Chondrocyte (in vitro differentiated cells): ENCODE measurements at regions not wholly inside any gene's neighbourhood (a gene's known extent, or its start where the extent isn't known, plus 50 kb on each side); places are given as distances from the start of the nearest gene placed in this dataset.
A peak's percentile ranks its signal among the peaks of the same experiment; 100 is the strongest.

ENCODE experiments used
- DNase-seq: peaks from one replicate; pipeline ENCODE4 v3.0.0; 2021; ENCODE audit warnings: mixed read lengths, low spot score
- H3K27ac Mint-ChIP-seq: one replicate; pipeline ENCODE4 v1.8.0; 2021; ENCODE audit warnings: mild to moderate bottlenecking, moderate library complexity, mixed read lengths; ENCODE audit not compliant: unreplicated experiment
- H3K27me3 Mint-ChIP-seq: 2 replicates; pipeline ENCODE4 v1.8.0; 2021; ENCODE audit warnings: low read depth, mixed read lengths
- H3K36me3 Mint-ChIP-seq: 2 replicates; pipeline ENCODE4 v1.8.0; 2021; ENCODE audit warnings: low read depth, mixed read lengths
- H3K4me1 Mint-ChIP-seq: 2 replicates; pipeline ENCODE4 v1.8.0; 2021; ENCODE audit warnings: low read depth, mild to moderate bottlenecking, mixed read lengths
- H3K4me3 Mint-ChIP-seq: one replicate; pipeline ENCODE4 v1.8.0; 2021; ENCODE audit warnings: mild to moderate bottlenecking, moderate library complexity, mixed read lengths; ENCODE audit not compliant: unreplicated experiment
- H3K9me3 Mint-ChIP-seq: 2 replicates; pipeline ENCODE4 v1.8.0; 2021; ENCODE audit warnings: low read depth, mixed read lengths
- TF ChIP-seq, protein P1 (sequence below): fragments of 200-600 bp; sonication (generic); IDR thresholded peaks from 2 replicates; pipeline ENCODE4 v1.5.0; 2021; ENCODE audit warnings: antibody characterized with exemption, mild to moderate bottlenecking, moderate library complexity

DNA sequence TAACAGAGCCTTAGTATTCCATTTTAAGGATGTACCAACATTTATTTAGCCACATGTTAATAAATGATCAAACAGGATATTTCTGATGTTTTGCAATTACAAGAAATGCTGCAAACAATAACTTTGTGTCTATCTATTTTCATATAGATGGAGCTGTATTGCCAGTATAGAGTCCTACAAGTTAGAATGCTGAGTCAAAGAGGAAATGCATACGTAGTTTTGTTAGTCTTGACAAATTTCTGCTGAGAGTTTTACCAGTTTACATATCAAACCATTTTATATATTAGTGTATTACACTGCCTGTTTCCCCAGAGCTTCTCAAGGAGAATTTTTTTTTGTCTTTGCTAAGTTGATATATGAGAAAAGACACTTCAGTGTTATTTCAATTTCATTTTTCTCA lies 541.7 kb downstream of the SLC16A7 start:
- TF ChIP-seq, protein P1, sequence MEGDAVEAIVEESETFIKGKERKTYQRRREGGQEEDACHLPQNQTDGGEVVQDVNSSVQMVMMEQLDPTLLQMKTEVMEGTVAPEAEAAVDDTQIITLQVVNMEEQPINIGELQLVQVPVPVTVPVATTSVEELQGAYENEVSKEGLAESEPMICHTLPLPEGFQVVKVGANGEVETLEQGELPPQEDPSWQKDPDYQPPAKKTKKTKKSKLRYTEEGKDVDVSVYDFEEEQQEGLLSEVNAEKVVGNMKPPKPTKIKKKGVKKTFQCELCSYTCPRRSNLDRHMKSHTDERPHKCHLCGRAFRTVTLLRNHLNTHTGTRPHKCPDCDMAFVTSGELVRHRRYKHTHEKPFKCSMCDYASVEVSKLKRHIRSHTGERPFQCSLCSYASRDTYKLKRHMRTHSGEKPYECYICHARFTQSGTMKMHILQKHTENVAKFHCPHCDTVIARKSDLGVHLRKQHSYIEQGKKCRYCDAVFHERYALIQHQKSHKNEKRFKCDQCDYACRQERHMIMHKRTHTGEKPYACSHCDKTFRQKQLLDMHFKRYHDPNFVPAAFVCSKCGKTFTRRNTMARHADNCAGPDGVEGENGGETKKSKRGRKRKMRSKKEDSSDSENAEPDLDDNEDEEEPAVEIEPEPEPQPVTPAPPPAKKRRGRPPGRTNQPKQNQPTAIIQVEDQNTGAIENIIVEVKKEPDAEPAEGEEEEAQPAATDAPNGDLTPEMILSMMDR: no peak
- no peak overlapping the region for H3K4me3 Mint-ChIP-seq
- no peak for DNase-seq
- H3K4me1 Mint-ChIP-seq: peaks cover 9% of the 10 kb centered on the region
- no peaks in the 10 kb centered on the region for H3K36me3 Mint-ChIP-seq
- no peaks in the 10 kb centered on the region for H3K27me3 Mint-ChIP-seq
- no peaks in the 10 kb centered on the region for H3K9me3 Mint-ChIP-seq
- no peak overlapping the region for H3K27ac Mint-ChIP-seq

DNA sequence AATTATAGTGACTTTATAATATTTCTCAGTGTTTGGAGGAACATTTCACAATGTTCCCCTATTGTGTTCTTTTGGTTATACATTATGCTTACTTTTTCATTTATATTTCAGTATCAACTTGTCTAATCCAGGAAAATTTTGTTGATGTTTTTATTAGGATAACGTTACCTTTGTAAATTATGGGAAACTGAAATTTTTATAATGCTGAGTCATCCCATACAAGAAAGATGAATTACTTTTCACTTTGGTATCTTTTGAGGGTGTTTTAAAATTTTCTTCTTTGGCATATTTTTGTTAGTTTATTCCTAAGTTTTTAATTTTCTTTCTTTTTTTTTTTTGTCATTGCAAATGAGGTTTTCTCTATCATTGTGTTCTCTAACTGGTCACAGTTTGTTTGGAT lies 542.7 kb downstream of the SLC16A7 start:
- TF ChIP-seq, protein P1: no peak
- DNase-seq: no peak
- H3K36me3 Mint-ChIP-seq: no peaks in the 10 kb centered on the region
- H3K4me1 Mint-ChIP-seq: peaks cover 9% of the 10 kb centered on the region
- no peak overlapping the region for H3K27ac Mint-ChIP-seq
- no peak overlapping the region for H3K4me3 Mint-ChIP-seq
- H3K9me3 Mint-ChIP-seq: no peaks in the 10 kb centered on the region
- no peaks in the 10 kb centered on the region for H3K27me3 Mint-ChIP-seq

DNA sequence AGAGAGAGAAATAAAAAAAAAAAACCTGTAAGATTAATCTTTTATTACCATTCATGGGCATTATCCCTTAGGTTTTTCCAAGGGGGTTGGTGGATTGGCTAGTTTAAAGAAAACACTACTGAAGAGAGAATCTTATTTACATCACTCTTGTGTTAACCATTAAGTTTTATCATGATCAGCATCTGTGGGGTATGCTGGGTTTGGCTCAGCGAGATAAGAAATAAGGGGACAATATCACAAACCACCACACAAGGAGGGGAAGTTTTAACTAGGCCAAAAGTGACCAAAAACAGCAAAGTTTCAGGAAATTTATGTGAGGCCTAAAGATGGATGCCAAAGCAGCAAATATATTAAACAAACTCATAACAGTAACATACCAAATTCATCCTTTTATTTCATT lies 548.6 kb downstream of the SLC16A7 start:
- Mint-ChIP-seq H3K4me1 (peaks cover 19% of the 10 kb centered on the region), H3K36me3 (no peaks in the 10 kb centered on the region), H3K9me3 (no peaks in the 10 kb centered on the region), H3K27ac (no peak overlapping the region), H3K4me3 (no peak overlapping the region), H3K27me3 (no peaks in the 10 kb centered on the region)
- TF ChIP-seq, protein P1: no peak
- DNase-seq: no peak

GRCh38 chr12:60148109-60148508 lies 552.3 kb downstream of the SLC16A7 start:
- TF ChIP-seq, protein P1: no peak
- Mint-ChIP-seq H3K36me3 (peaks cover 4% of the 10 kb centered on the region), H3K27me3 (no peaks in the 10 kb centered on the region), H3K4me3 (no peak overlapping the region), H3K27ac (peak overlapping the region; percentile 67), H3K9me3 (peaks cover 6% of the 10 kb centered on the region), H3K4me1 (peaks cover 41% of the 10 kb centered on the region)
- no peak for DNase-seq

DNA sequence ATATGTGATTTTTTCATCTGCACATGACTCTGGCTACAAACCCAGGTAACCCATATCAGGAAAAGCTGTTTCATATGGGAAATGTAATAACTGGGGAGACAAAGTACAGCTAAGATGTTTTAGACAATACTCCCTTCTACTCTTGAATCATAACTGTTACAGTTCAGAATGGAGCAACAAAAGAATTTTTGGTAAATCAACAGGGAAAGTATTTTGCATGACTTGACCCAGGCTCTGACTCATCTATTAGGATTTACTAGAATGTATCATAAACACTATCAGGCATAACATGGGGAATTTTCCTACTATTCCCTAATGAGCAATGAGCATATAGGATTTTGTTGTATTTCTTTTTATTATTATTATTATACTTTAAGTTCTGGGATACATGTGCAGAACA lies 553.0 kb downstream of the SLC16A7 start:
- Mint-ChIP-seq H3K27ac (no peak overlapping the region), H3K36me3 (peaks cover 4% of the 10 kb centered on the region), H3K27me3 (no peaks in the 10 kb centered on the region), H3K4me1 (peaks cover 47% of the 10 kb centered on the region), H3K9me3 (peaks cover 6% of the 10 kb centered on the region), H3K4me3 (no peak overlapping the region)
- no peak for DNase-seq
- TF ChIP-seq, protein P1: no peak
